Right lobe of liver (tissue), 4 donors: ENCODE measurements at regions not wholly inside any gene's neighbourhood (a gene's known extent, or its start where the extent isn't known, plus 50 kb on each side); places are given as distances from the start of the nearest gene placed in this dataset.

Experiments used
- CTCF ChIP-seq, 4 donors: fragments of 200-600 bp in 3 of 4; fragments of 450-650 bp in 1 of 4; IDR thresholded peaks; one replicate each; pipeline versions ENCODE4 v1.5.1 to v1.8.0; 2016 to 2022; ENCODE audit warnings: antibody characterized with exemption in 4 of 4, mild to moderate bottlenecking in 2 of 4
- POLR2A ChIP-seq: fragments of 450-650 bp; IDR thresholded peaks from one replicate; pipeline ENCODE4 v1.6.1; 2017; ENCODE audit warnings: antibody characterized with exemption, mild to moderate bottlenecking
- donor health status: DM: no; HTN: no; CAD: no.
- donor health status: DM: no; HTN: no; CAD: no.
- donor health status: DM: no; HTN: yes; CAD: no.

GRCh38 chr9:134259708-134260107, 66.5 kb upstream of the RXRA start:
- TF ChIP-seq CTCF (IDR thresholded peaks at IDR 0.05) (no peak), POLR2A (no peak)
